Thoracic aorta (tissue), 2 donors: ENCODE measurements at regions not wholly inside any gene's neighbourhood (a gene's known extent, or its start where the extent isn't known, plus 50 kb on each side); places are given as distances from the start of the nearest gene placed in this dataset.

Experiments
- ATAC-seq: fragments of 150-250 bp; one replicate; pipeline ENCODE4 v1.8.0; 2017; ENCODE audit warnings: low read depth; ENCODE audit not compliant: insufficient number of reproducible peaks, low FRiP score
- DNase-seq: peaks from one replicate; pipeline ENCODE4 v3.0.0-alpha.2; 2020; ENCODE audit warnings: low spot score
- H3K27ac ChIP-seq, 2 donors: fragments of 200-600 bp; sonication (generic); 1 replicate in 1 of 2; 2 replicates in 1 of 2; pipeline ENCODE4 v1.5.1; 2016; ENCODE audit warnings: mild to moderate bottlenecking in 2 of 2, moderate library complexity in 2 of 2
- H3K27me3 ChIP-seq: fragments of 200-600 bp; sonication (generic); replicated peaks from 2 replicates; pipeline ENCODE4 v1.6.0; 2016; ENCODE audit warnings: mild to moderate bottlenecking; ENCODE audit not compliant: insufficient read depth
- H3K36me3 ChIP-seq: fragments of 200-600 bp; sonication (generic); one replicate; pipeline ENCODE4 v1.5.1; 2016
- H3K4me1 ChIP-seq, 2 donors: fragments of 200-600 bp; sonication (generic); 1 replicate in 1 of 2; 2 replicates in 1 of 2; pipeline versions ENCODE4 v1.5.1 to v1.6.0; 2016; ENCODE audit warnings: low read depth in 2 of 2, mild to moderate bottlenecking in 1 of 2; ENCODE audit not compliant: control insufficient read depth in 1 of 2
- H3K4me3 ChIP-seq: fragments of 200-600 bp; sonication (generic); 2 replicates; pipeline ENCODE4 v1.5.1; 2016; ENCODE audit warnings: mild to moderate bottlenecking
- H3K9me3 ChIP-seq: fragments of 200-600 bp; sonication (generic); 2 replicates; pipeline ENCODE4 v1.5.1; 2016
- CTCF ChIP-seq: fragments of 200-600 bp; sonication (generic); IDR thresholded peaks from one replicate; pipeline ENCODE4 v1.5.1; 2019; ENCODE audit warnings: antibody characterized with exemption

GRCh38 chr2:144798034-144798433 lies 278.1 kb upstream of the ZEB2 start:
- no peak for TF ChIP-seq CTCF
- Histone ChIP-seq H3K4me3 (no peak overlapping the region), H3K4me1 (no peaks in the 10 kb centered on the region)

DNA sequence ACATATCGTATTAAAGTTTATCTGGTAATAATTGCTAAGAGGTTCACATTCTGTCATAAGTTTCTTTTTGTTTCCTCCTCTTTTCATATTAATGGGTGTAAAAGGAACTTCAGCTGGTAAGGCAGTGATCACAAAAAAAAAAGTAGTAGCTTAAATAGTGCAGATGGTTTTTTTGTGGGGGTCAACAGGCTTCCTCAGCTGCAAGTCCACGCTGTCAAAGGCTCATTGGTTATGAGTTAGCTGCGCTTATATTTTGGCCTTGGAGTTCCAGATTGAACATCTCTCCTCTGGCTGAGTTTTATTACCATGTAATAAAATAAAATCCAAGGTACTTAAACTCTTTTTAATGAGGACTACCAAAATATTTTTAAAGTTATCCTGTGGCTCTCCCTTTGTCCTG lies 277.0 kb upstream of the ZEB2 start:
- DNase-seq (no peak), ATAC-seq (no peak)
- H3K27me3 ChIP-seq, result no peaks in the 10 kb centered on the region
- H3K9me3 ChIP-seq, result no peaks in the 10 kb centered on the region
- H3K4me3 ChIP-seq, result no peak overlapping the region
- no peak for TF ChIP-seq CTCF
- H3K27ac ChIP-seq, result no peak overlapping the region
- H3K4me1 ChIP-seq, result no peaks in the 10 kb centered on the region
- no peaks in the 10 kb centered on the region for H3K36me3 ChIP-seq

More at GRCh38 chr2:144798034-144798433, 278.1 kb upstream of the ZEB2 start:
- Histone ChIP-seq H3K27ac (no peak overlapping the region), H3K36me3 (no peaks in the 10 kb centered on the region), H3K27me3 (no peaks in the 10 kb centered on the region), H3K9me3 (no peaks in the 10 kb centered on the region)
- ATAC-seq (no peak), DNase-seq (no peak)

GRCh38 chr2:144796164-144796563 lies 276.2 kb upstream of the ZEB2 start:
- Histone ChIP-seq H3K4me3 (no peak overlapping the region), H3K27ac (no peak overlapping the region), H3K4me1 (no peaks in the 10 kb centered on the region), H3K9me3 (no peaks in the 10 kb centered on the region), H3K36me3 (no peaks in the 10 kb centered on the region), H3K27me3 (no peaks in the 10 kb centered on the region)
- no peak for TF ChIP-seq CTCF
- DNase-seq (no peak), ATAC-seq (no peak)

GRCh38 chr2:144785253-144785652 lies 265.3 kb upstream of the ZEB2 start:
- Histone ChIP-seq H3K4me1 (no peaks in the 10 kb centered on the region), H3K9me3 (no peaks in the 10 kb centered on the region), H3K27me3 (no peaks in the 10 kb centered on the region), H3K27ac (no peak overlapping the region), H3K4me3 (no peak overlapping the region), H3K36me3 (no peaks in the 10 kb centered on the region)
- no peak for DNase-seq
- no peak for TF ChIP-seq CTCF
- ATAC-seq, result no peak

DNA sequence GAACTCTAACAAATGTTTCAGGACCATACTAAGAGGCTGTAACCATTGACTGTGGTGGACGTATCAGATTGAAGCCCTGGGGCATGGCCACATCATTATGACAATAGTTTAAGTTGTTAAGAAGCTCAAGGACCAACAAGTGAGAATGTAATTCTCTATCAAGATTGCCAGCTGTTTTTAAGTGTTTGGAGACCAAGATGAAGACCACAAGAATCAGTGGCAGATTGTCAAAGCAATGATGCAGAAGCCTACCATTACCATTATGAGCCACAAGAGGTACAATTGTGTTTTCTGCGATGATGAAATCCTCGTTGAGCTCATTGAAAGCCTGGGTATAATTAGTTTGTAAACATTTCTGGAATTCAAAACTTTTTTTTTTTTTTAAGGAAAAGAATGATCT lies 261.1 kb upstream of the ZEB2 start:
- DNase-seq, result no peak
- no peak for TF ChIP-seq CTCF
- no peaks in the 10 kb centered on the region for H3K9me3 ChIP-seq
- no peaks in the 10 kb centered on the region for H3K4me1 ChIP-seq
- no peaks in the 10 kb centered on the region for H3K27me3 ChIP-seq
- no peaks in the 10 kb centered on the region for H3K36me3 ChIP-seq
- no peak overlapping the region for H3K4me3 ChIP-seq
- H3K27ac ChIP-seq, result no peak overlapping the region
- ATAC-seq, result no peak
